Pulmonary artery endothelial cell (primary cell): ENCODE measurements at regions not wholly inside any gene's neighbourhood (a gene's known extent, or its start where the extent isn't known, plus 50 kb on each side); places are given as distances from the start of the nearest gene placed in this dataset.
"Not testable (repeated sequence)": the region's sequence is repeated elsewhere in the genome, so short reads cannot be mapped to it uniquely, and the experiment has no call there.

Experiments
- DNase-seq: peaks from one replicate; pipeline ENCODE4 v3.0.0-alpha.2; 2011; ENCODE audit warnings: low read depth, low spot score

DNA sequence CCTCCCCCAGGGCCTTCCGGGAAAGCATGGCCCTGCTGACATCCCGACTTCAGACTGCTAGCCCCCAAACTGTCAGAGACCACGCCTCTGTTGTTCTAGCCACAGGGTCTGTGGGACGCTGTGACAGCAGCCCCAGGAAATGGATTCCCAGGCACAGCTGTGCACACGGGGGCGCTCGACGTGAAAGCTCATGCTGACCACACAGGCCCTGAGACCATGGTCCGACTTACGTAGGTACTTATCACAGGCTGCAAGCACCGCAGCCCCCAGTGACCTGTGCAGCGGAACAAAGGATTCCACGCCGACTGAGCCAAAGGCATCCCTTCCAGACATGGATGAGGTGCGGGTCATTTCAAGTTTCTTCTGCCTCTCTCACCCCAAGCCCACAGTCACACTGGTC, 150.6 kb downstream of the CTTN start:
- no peak for DNase-seq

- DNase-seq = no peak
Measured at GRCh38 chr11:70549386-70549785, 151.1 kb downstream of the CTTN start.

DNA sequence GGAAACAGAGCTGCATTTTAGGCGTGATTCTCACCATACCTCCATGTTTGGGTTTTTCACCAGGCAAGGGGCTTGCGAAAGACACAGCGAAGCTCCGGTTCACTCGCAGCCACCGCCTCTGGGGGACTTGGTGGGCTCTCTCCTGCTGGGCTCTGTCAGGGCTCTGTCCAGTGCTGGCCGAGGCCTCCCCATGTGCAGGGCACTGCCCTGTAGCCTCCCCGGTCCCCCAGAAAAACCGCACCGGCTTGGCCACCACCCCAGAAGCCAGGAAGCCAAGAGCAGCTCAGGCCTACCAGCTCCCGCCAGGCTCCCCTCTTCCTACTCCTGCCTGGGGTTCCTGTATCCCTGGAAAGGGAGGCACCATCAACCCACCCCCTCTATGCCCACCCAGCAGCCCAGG, 151.5 kb downstream of the CTTN start:
- DNase-seq = no peak

- no peak for DNase-seq
Measured at GRCh38 chr11:70550456-70551195, 152.3 kb downstream of the CTTN start.

- no peak for DNase-seq
Measured at GRCh38 chr11:70551351-70552166, 153.2 kb downstream of the CTTN start.

DNA sequence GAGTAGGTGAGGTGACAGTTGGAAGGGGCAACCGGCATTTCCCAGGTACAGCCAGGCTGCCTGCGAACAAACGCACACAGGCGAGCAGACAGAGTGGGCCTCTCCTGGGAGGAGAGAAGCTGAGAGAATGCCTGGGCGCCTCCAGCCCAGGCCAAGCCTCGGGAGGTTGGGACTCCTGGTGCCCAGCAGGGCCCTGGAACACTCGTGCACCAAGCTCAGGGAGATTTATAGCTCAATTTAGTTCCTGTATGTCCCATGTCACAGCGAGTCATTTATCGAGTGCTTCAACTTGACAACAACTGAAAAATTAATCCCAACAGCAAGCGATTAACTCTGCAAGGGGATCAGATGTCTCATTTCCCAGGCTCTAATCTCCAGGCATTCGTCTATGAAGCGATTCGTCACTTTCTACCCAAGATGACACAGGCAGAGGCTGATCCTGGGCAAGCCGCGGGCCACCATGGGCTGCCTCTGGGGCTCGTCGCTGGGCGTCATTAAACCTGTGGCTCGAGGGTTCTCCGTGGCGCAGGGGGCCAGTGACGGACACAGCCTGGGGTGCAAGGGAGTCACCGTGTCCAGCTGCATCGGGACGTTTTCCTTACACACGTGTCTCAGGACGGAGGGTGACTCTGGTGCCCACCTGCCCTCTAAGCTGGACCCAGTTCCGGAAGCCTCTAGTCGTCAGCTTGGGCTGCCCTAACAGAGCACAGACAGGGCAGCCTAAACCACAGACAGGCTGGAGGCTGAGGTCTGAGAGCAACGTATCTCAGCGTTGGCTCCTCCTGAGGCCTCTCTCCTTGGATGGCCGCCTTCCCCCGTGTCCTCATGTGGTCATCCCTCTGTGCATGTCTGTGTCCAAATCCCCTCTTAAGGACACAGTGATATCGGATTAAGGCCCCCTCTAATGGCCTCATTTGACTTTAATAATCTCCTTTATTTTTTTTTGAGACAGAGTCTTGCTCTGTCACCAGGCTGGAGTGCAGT, 154.1 kb downstream of the CTTN start:
- DNase-seq = no peak

GRCh38 chr11:70555078-70555477, 156.7 kb downstream of the CTTN start:
- no peak for DNase-seq

- no peak for DNase-seq
Measured at GRCh38 chr11:70556884-70557741, 158.8 kb downstream of the CTTN start.

- DNase-seq = no peak
Measured at GRCh38 chr11:70557742-70558485, 159.6 kb downstream of the CTTN start.

DNA sequence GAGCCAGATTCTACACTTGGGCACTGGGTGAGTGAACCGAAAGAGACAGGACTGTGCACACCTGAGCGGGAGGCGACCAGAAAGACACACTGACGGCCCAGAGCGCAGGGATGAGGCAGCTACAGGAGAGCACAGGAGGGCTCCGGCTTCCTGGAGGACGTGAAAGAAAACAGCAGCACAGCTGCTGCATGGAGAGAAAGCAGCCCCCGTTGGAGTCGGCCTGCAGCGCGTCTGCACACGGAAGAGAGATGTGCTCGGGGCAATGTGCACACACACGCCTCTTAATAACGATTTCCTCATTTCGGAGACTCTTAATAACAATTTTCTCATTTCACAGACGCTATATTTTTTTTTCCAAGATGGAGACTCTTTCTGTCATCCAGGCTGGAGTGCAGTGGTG, 160.4 kb downstream of the CTTN start:
- no peak for DNase-seq

DNA sequence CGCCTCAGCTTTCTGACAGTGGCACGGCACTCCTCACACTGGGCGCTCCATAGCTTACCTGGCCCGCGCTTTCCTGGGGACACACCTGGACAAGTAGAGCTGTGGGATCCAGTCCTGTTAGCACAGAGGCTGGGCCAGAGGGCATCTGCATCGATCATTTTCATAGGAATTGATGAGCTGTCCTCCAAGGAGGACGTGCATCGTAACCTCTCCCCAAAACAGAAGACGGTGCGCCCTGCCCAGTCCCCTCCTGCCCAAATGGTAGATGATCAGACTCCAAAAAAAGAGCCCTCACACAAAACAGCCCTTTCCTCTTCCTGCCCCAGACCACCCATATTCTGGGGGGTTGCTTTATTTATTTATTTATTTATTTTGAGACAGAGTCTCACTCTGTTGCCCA, 161.2 kb downstream of the CTTN start:
- DNase-seq = no peak

GRCh38 chr11:70560621-70561020, 162.3 kb downstream of the CTTN start:
- DNase-seq = not testable (repeated sequence)

DNA sequence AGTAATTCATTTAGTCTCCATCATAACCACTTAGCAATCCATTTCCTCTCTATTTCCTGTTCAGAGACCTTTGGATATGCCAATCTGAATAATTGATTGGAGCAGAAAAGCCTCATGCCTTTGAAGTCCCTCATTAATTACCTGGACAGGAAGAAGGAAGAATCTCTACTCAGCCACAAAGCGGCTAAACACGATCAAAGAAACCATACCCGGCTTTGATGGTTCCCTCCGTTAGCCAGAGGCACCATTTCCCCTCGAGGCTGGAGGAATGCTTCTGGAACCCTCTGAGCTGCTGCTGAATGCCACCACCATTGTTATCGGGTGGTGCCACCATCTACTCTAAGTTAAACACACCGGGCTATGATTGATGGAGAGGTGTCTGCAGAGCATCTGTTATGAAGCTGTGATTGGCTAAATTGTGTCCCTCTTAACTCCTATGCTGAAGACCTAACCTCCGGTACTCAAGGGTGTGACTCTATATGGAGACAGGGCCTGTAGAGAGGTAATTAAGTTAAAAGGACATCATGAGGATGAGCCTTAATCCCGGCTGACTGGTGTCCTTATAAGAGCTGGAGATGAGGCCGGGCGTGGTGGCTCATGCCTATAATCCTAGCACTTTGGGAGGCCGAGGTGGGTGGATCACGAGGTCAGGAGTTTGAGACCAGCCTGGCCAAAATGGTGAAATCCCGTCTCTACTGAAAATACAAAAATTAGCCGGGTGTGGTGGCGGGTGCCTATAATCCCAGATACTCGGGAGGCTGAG, 168.6 kb downstream of the CTTN start:
- DNase-seq = no peak

DNA sequence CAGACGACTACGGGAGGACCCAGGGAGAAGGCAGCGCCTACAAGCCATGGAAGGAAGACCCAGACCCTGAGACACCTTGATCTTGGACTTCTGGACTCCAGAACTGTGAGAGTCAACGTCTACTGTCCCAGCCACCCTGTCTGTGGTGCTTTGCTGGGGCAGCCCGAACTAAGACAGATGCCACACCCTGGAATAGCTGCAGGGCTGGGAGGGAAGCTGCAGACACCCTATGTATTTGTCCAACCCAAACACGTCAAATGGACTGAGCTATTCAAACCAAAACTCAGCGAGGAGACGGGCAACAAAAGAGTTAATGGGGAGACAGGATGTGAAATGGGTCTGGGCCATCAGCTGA, 169.3 kb downstream of the CTTN start:
- no peak for DNase-seq

GRCh38 chr11:70568035-70568813, 169.9 kb downstream of the CTTN start:
- no peak for DNase-seq

DNA sequence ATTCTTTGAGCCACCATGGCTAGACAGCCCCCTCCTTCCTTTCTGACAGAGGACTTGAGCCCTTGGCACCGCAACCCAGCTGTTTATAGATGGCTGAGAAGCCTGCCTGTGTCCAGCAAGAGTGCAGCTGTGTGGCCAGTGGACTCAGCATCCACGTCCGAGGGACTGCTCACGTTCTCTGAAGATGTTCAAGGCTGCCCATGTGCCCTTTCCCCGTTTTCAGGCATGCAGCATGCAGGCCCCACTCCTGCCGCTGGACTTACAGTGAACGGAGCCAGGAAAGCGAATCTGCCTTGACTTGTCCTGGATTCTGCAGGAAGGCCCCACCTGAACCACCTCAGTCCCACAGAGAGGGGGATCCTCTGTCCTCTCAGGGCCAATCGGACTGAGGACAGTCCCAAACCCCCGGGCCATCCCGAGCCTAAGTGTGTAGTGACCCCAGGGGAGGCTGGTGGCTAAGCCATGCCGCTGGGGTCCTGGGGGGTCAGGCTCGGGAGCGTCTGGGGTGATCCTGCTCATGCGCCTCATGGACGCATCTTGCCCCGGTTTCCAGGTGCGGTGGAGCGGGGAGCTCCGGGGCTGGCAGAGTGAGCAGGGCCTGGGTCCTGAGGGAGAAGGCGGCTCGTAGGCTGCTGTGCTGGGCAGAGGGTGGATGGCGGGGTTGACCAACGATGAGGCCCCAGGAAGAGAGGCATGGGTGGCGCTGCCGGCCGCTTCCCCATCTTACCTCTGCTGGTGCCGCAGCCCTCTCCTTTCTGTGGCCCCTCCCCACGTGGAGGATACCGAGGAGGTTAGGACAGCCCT, 170.7 kb downstream of the CTTN start:
- DNase-seq = no peak

- no peak for DNase-seq
Measured at GRCh38 chr11:70569618-70569890, 171.2 kb downstream of the CTTN start.
